Duodenal mucosa (tissue), 2 donors: ENCODE measurements at regions not wholly inside any gene's neighbourhood (a gene's known extent, or its start where the extent isn't known, plus 50 kb on each side); places are given as distances from the start of the nearest gene placed in this dataset.

Source experiments
- H3K27ac ChIP-seq: one replicate; pipeline ENCODE4 v1.7.0; 2013; ENCODE audit warnings: low read depth, low read length
- H3K27me3 ChIP-seq, 2 donors: one replicate each; pipeline ENCODE4 v1.7.0; 2013; ENCODE audit warnings: low read length in 2 of 2, control low read depth in 1 of 2; ENCODE audit not compliant: insufficient read depth in 2 of 2, control insufficient read depth in 1 of 2
- H3K36me3 ChIP-seq, 2 donors: one replicate each; pipeline ENCODE4 v1.7.0; 2013; ENCODE audit warnings: low read length in 2 of 2, control low read depth in 1 of 2; ENCODE audit not compliant: insufficient read depth in 2 of 2, control insufficient read depth in 1 of 2
- H3K4me1 ChIP-seq, 2 donors: one replicate each; pipeline ENCODE4 v1.7.0; 2013; ENCODE audit warnings: low read length in 2 of 2, control low read depth in 1 of 2; ENCODE audit not compliant: insufficient read depth in 2 of 2, control insufficient read depth in 1 of 2
- H3K4me3 ChIP-seq, 2 donors: one replicate each; pipeline ENCODE4 v1.7.0; 2013; ENCODE audit warnings: low read length in 2 of 2, low read depth in 1 of 2
- H3K9ac ChIP-seq, 2 donors: one replicate each; pipeline ENCODE4 v1.7.0; 2013; ENCODE audit warnings: low read length in 2 of 2, low read depth in 1 of 2
- H3K9me3 ChIP-seq, 2 donors: one replicate each; pipeline ENCODE4 v1.7.0; 2013; ENCODE audit warnings: low read length in 2 of 2, control low read depth in 1 of 2; ENCODE audit not compliant: control insufficient read depth in 1 of 2

DNA sequence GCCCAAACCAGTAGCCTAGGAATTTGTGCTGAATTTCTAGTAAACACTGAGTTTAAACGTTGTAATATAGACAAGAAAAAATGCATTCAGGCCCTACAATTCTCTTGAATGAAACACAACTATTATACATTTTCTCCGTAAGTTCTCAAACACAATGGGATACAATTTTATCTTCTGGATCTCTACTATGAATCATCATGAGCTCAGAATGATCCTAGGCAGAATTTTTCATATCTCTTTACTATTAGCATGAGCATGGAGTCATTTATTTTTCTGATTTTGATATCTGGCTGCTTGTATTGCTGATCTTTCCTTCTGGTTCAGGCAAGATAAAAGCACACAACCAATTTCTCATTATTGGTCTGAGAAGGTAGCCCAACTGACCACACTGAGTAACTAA is 1123.4 kb upstream of the RAG2 start:
- no peaks in the 10 kb centered on the region for H3K36me3 ChIP-seq
- H3K9ac ChIP-seq: no peak overlapping the region
- no peak overlapping the region for H3K27ac ChIP-seq
- no peak overlapping the region for H3K4me3 ChIP-seq
- H3K27me3 ChIP-seq: no peaks in the 10 kb centered on the region
- no peaks in the 10 kb centered on the region for H3K4me1 ChIP-seq
- no peaks in the 10 kb centered on the region for H3K9me3 ChIP-seq

GRCh38 chr11:37718431-37718999 is 1120.5 kb upstream of the RAG2 start:
- no peak overlapping the region for H3K27ac ChIP-seq
- H3K4me3 ChIP-seq: no peak overlapping the region
- no peaks in the 10 kb centered on the region for H3K27me3 ChIP-seq
- H3K9ac ChIP-seq: no peak overlapping the region
- no peaks in the 10 kb centered on the region for H3K9me3 ChIP-seq
- H3K4me1 ChIP-seq: no peaks in the 10 kb centered on the region
- no peaks in the 10 kb centered on the region for H3K36me3 ChIP-seq

DNA sequence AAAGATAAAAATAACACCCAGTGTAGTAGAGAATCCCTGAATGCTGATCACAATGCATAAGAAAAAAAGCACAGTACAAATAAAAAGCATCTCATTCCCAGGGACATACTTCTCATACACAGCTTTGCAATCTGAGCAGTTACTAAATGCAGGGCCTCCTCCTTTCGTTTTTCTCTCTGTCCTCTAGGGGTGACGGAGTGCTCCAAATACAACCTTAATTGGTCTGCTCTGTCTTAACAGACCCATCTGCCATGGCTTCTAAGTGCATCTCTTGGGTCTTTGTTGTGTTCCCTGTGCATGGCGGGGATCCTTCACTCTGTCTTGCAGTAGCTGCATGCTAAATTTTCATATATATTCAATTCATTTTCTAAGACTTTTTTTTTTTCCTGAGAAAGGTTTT is 1114.2 kb upstream of the RAG2 start:
- Histone ChIP-seq H3K36me3 (no peaks in the 10 kb centered on the region), H3K4me3 (no peak overlapping the region), H3K9ac (no peak overlapping the region), H3K27me3 (no peaks in the 10 kb centered on the region), H3K4me1 (no peaks in the 10 kb centered on the region), H3K9me3 (no peaks in the 10 kb centered on the region), H3K27ac (no peak overlapping the region)

DNA sequence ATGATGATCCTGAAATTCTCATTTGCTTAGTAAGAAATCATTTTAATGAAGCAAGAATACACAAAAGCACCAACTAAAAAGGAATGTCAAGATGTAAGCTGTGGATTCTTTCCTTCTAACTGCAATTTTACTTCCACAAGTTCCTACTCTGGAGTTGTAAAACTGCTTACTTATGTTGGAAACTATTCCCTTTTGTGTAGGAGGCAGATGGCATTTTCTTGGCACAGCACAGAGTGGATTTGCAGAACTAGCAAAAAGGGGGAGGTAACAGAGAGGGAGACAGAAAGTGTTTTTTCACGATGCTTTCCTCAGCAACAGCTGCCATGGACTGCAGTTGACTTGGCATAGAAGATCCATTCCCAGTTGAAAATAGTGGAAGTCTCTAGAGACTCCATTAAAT is 1112.0 kb upstream of the RAG2 start:
- H3K36me3 ChIP-seq: no peaks in the 10 kb centered on the region
- no peaks in the 10 kb centered on the region for H3K27me3 ChIP-seq
- no peak overlapping the region for H3K9ac ChIP-seq
- H3K9me3 ChIP-seq: no peaks in the 10 kb centered on the region
- H3K4me3 ChIP-seq: no peak overlapping the region
- no peaks in the 10 kb centered on the region for H3K4me1 ChIP-seq
- H3K27ac ChIP-seq: no peak overlapping the region

GRCh38 chr11:37704791-37705190 is 1106.8 kb upstream of the RAG2 start:
- Histone ChIP-seq H3K4me3 (no peak overlapping the region), H3K36me3 (no peaks in the 10 kb centered on the region), H3K27me3 (no peaks in the 10 kb centered on the region), H3K27ac (no peak overlapping the region), H3K9ac (no peak overlapping the region), H3K9me3 (no peaks in the 10 kb centered on the region), H3K4me1 (no peaks in the 10 kb centered on the region)

DNA sequence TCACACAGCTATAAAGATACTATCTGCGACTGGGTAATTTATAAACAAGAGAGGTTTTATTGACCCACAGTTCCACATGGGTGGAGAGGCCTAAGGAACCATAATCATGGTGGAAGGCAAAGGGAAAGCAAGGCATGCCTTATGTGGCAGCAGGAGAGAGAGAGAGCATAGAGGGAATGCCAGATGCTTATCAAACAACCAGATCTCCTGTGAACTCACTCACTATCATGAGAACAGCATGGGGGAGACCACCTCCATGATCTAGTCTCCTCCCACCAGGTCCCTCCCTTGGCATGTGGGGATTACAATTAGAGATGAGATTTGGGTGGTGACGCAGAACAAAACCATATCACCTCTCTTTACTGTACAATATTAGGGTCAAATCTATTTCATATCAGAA is 1101.6 kb upstream of the RAG2 start:
- Histone ChIP-seq H3K4me1 (no peaks in the 10 kb centered on the region), H3K27ac (no peak overlapping the region), H3K36me3 (no peaks in the 10 kb centered on the region), H3K9ac (no peak overlapping the region), H3K4me3 (no peak overlapping the region), H3K27me3 (no peaks in the 10 kb centered on the region), H3K9me3 (peaks cover 0 to 6% of the 10 kb centered on the region in 2 donors)

DNA sequence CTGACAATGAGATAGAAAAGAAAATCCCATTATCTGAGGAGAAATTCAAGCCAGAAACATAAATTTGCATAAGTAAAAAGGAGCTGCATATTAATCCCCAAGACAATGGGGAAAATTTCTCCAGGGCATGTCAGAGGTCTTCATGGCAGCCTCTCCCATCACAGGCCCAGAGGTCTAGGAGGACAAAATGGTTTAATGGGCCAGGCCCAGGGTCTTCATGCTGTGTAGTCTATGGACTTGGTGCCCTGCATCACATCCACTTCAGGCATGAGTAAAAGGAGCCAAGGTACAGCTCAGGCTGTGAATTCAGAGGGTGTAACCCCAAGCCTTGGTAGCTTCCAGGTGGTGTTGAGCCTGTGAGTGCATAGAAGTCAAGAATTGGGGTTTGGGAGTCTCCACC is 1097.2 kb upstream of the RAG2 start:
- Histone ChIP-seq H3K4me1 (no peaks in the 10 kb centered on the region), H3K9me3 (peaks cover 0 to 6% of the 10 kb centered on the region in 2 donors), H3K4me3 (no peak overlapping the region), H3K9ac (no peak overlapping the region), H3K27ac (no peak overlapping the region), H3K36me3 (no peaks in the 10 kb centered on the region), H3K27me3 (no peaks in the 10 kb centered on the region)

DNA sequence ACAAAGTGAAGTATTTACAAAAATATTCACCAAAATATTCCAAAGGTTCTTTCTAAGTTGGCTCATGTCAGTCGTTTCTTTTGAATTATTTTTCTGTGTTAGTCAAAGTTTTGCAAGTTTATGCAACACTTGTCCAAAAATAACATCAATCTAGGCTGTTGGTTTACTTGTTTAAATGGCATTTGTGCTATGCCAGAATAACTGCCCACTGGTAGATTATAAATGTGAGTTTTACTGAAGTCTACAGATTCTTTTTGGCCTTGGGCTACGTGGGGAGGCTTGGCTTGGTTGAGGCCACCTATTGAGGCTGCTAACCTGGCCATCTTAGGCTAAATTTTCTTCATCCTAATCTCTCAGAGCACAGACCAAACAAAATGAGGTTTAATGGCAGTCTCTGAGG is 1091.9 kb upstream of the RAG2 start:
- no peaks in the 10 kb centered on the region for H3K4me1 ChIP-seq
- no peaks in the 10 kb centered on the region for H3K36me3 ChIP-seq
- H3K9ac ChIP-seq: no peak overlapping the region
- H3K4me3 ChIP-seq: no peak overlapping the region
- H3K27ac ChIP-seq: no peak overlapping the region
- no peaks in the 10 kb centered on the region for H3K27me3 ChIP-seq
- H3K9me3 ChIP-seq: no peaks in the 10 kb centered on the region

DNA sequence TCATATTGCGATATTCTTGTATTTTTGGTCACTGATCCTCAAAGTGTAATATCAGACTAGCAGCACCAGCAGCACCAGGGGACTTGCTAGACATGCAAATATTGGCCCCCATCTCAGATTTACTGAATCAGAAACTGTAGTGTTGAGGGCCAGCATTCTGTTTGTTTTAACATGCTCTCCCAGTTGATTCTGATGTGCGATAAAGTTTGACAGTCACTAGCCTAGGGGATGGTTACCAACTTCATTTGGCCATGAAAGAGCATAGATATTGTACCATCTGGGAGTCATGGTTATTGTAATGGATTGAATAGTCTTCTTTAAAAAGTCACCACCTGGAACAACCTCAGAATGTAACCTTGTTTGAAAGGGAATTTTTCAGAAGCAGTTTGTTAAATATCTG is 1090.4 kb upstream of the RAG2 start:
- no peaks in the 10 kb centered on the region for H3K27me3 ChIP-seq
- H3K27ac ChIP-seq: no peak overlapping the region
- no peaks in the 10 kb centered on the region for H3K36me3 ChIP-seq
- no peaks in the 10 kb centered on the region for H3K9me3 ChIP-seq
- H3K9ac ChIP-seq: no peak overlapping the region
- H3K4me3 ChIP-seq: no peak overlapping the region
- no peaks in the 10 kb centered on the region for H3K4me1 ChIP-seq

GRCh38 chr11:37687130-37687529 is 1089.1 kb upstream of the RAG2 start:
- H3K4me3 ChIP-seq: no peak overlapping the region
- H3K9me3 ChIP-seq: no peaks in the 10 kb centered on the region
- no peak overlapping the region for H3K27ac ChIP-seq
- no peaks in the 10 kb centered on the region for H3K36me3 ChIP-seq
- H3K9ac ChIP-seq: no peak overlapping the region
- H3K4me1 ChIP-seq: no peaks in the 10 kb centered on the region
- no peaks in the 10 kb centered on the region for H3K27me3 ChIP-seq

DNA sequence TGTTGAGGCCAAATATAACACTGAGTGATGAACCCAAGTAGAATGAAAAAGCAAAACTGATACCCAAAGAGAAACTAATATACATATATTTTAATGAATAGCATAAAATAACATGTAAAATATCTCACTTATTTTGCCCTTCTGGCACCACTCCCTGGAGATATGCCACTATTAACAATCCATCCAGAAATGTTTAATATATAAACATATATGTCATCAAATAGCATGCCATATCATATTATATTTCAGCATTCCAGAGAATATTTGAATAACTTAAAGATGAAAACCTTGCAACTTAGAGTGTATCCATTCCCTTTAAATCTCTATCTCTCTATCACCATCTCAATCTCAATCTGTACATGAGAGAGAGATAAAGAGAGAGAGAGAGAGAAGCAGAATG is 1073.3 kb upstream of the RAG2 start:
- H3K27ac ChIP-seq: no peak overlapping the region
- H3K9me3 ChIP-seq: no peaks in the 10 kb centered on the region
- no peak overlapping the region for H3K4me3 ChIP-seq
- no peaks in the 10 kb centered on the region for H3K36me3 ChIP-seq
- H3K4me1 ChIP-seq: no peaks in the 10 kb centered on the region
- no peaks in the 10 kb centered on the region for H3K27me3 ChIP-seq
- H3K9ac ChIP-seq: no peak overlapping the region
